ENCODE measurements at regions not wholly inside any gene's neighbourhood (a gene's known extent, or its start where the extent isn't known, plus 50 kb on each side); places are given as distances from the start of the nearest gene placed in this dataset.

- Histone ChIP-seq H2AFZ (ENCODE audit: insufficient read depth, low read length, poor library complexity) (no peak overlapping the region), H3K27ac (ENCODE audit: low read depth, low read length) (no peak overlapping the region), H2BK5ac (ENCODE audit: low read depth, low read length, poor library complexity) (no peak overlapping the region), H3K4me3 (ENCODE audit: low read depth, low read length) (no peak overlapping the region), H3K9me3 (ENCODE audit: insufficient read depth, low read depth, low read length) (no peaks in the 10 kb centered on the region), H3K4me2 (ENCODE audit: low read length) (no peak overlapping the region), H2BK12ac (ENCODE audit: low read length) (no peak overlapping the region), H3K4ac (ENCODE audit: low read depth, low read length) (no peak overlapping the region), H3K27me3 (ENCODE audit: insufficient read depth, low read length) (no peaks in the 10 kb centered on the region), H3K18ac (ENCODE audit: low read length) (no peak overlapping the region), H4K12ac (ENCODE audit: low read depth, low read length) (no peak overlapping the region), H2AK5ac (ENCODE audit: low read length) (no peak overlapping the region), H4K8ac (ENCODE audit: low read depth, low read length) (no peak overlapping the region), H3K23ac (ENCODE audit: low read length) (no peak overlapping the region), H3K36me3 (ENCODE audit: control insufficient read depth in 1 of 2, insufficient read depth in 2 of 2, low read length in 2 of 2) (no peaks in the 10 kb centered on the region), H3K9ac (ENCODE audit: low read length) (no peak overlapping the region), H3K4me1 (ENCODE audit: control insufficient read depth in 1 of 2, insufficient read depth in 2 of 2, low read length in 2 of 2) (no peaks in the 10 kb centered on the region), H4K91ac (ENCODE audit: low read depth, low read length) (no peak overlapping the region), H3K14ac (ENCODE audit: low read length) (no peak overlapping the region), H2BK120ac (ENCODE audit: insufficient read depth, low read length, poor library complexity) (no peak overlapping the region), H3K79me2 (ENCODE audit: control insufficient read depth, insufficient read depth, low read length, poor library complexity) (no peaks in the 10 kb centered on the region), H3K79me1 (ENCODE audit: low read length) (no peaks in the 10 kb centered on the region)
- no CpG with 5 or more reads among the region's 1 CpG for WGBS (ENCODE audit: extremely low coverage, insufficient coverage, insufficient read length)
- DNase-seq = no peak
Measured at GRCh38 chr20:6311097-6311496, 188.3 kb upstream of the FERMT1 start.

- Histone ChIP-seq H2BK5ac (ENCODE audit: low read depth, low read length, poor library complexity) (no peak overlapping the region), H4K8ac (ENCODE audit: low read depth, low read length) (no peak overlapping the region), H2AK5ac (ENCODE audit: low read length) (no peak overlapping the region), H3K4ac (ENCODE audit: low read depth, low read length) (no peak overlapping the region), H3K27ac (ENCODE audit: low read depth, low read length) (no peak overlapping the region), H4K91ac (ENCODE audit: low read depth, low read length) (no peak overlapping the region), H4K12ac (ENCODE audit: low read depth, low read length) (no peak overlapping the region), H3K79me1 (ENCODE audit: low read length) (no peaks in the 10 kb centered on the region), H2AFZ (ENCODE audit: insufficient read depth, low read length, poor library complexity) (no peak overlapping the region), H3K36me3 (ENCODE audit: control insufficient read depth in 1 of 2, insufficient read depth in 2 of 2, low read length in 2 of 2) (no peaks in the 10 kb centered on the region), H3K4me3 (ENCODE audit: low read depth, low read length) (no peak overlapping the region), H3K27me3 (ENCODE audit: insufficient read depth, low read length) (no peaks in the 10 kb centered on the region), H3K4me2 (ENCODE audit: low read length) (no peak overlapping the region), H3K14ac (ENCODE audit: low read length) (no peak overlapping the region), H3K79me2 (ENCODE audit: control insufficient read depth, insufficient read depth, low read length, poor library complexity) (no peaks in the 10 kb centered on the region), H3K18ac (ENCODE audit: low read length) (no peak overlapping the region), H2BK12ac (ENCODE audit: low read length) (no peak overlapping the region), H3K9me3 (ENCODE audit: insufficient read depth, low read depth, low read length) (no peaks in the 10 kb centered on the region), H3K9ac (ENCODE audit: low read length) (no peak overlapping the region), H3K4me1 (ENCODE audit: control insufficient read depth in 1 of 2, insufficient read depth in 2 of 2, low read length in 2 of 2) (no peaks in the 10 kb centered on the region), H2BK120ac (ENCODE audit: insufficient read depth, low read length, poor library complexity) (no peak overlapping the region), H3K23ac (ENCODE audit: low read length) (no peak overlapping the region)
- no peak for DNase-seq
Measured at GRCh38 chr20:6305536-6305935, 182.7 kb upstream of the FERMT1 start.

DNA sequence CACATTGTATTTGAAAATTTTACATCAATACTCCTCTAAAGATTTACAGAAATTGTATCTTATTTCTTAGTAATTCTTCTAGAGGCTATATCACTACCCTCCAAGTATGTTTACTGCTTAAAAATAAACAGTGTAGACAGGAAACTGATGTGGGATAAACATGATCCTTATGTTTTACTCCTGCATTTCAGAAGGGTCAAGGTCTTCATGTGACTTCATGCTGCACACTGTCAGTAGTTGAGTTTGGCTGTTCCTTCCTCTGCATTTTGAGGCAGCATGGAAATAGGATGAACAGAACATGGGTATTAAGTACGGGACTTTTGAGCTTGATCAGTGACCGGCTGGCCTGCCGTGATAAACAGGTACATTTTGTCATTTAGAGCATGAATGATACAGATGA, 179.2 kb upstream of the FERMT1 start:
- Histone ChIP-seq H3K9ac (ENCODE audit: low read length) (no peak overlapping the region), H4K12ac (ENCODE audit: low read depth, low read length) (no peak overlapping the region), H3K79me1 (ENCODE audit: low read length) (no peaks in the 10 kb centered on the region), H3K4me2 (ENCODE audit: low read length) (no peak overlapping the region), H3K9me3 (ENCODE audit: insufficient read depth, low read depth, low read length) (no peaks in the 10 kb centered on the region), H4K91ac (ENCODE audit: low read depth, low read length) (no peak overlapping the region), H3K36me3 (ENCODE audit: control insufficient read depth in 1 of 2, insufficient read depth in 2 of 2, low read length in 2 of 2) (no peaks in the 10 kb centered on the region), H3K4ac (ENCODE audit: low read depth, low read length) (no peak overlapping the region), H2BK5ac (ENCODE audit: low read depth, low read length, poor library complexity) (no peak overlapping the region), H3K27ac (ENCODE audit: low read depth, low read length) (no peak overlapping the region), H2AFZ (ENCODE audit: insufficient read depth, low read length, poor library complexity) (no peak overlapping the region), H3K23ac (ENCODE audit: low read length) (no peak overlapping the region), H2BK120ac (ENCODE audit: insufficient read depth, low read length, poor library complexity) (no peak overlapping the region), H3K18ac (ENCODE audit: low read length) (no peak overlapping the region), H3K4me1 (ENCODE audit: control insufficient read depth in 1 of 2, insufficient read depth in 2 of 2, low read length in 2 of 2) (no peaks in the 10 kb centered on the region), H2BK12ac (ENCODE audit: low read length) (no peak overlapping the region), H3K27me3 (ENCODE audit: insufficient read depth, low read length) (no peaks in the 10 kb centered on the region), H3K14ac (ENCODE audit: low read length) (no peak overlapping the region), H3K79me2 (ENCODE audit: control insufficient read depth, insufficient read depth, low read length, poor library complexity) (no peaks in the 10 kb centered on the region), H2AK5ac (ENCODE audit: low read length) (no peak overlapping the region), H4K8ac (ENCODE audit: low read depth, low read length) (no peak overlapping the region), H3K4me3 (ENCODE audit: low read depth, low read length) (no peak overlapping the region)
- no CpG with 5 or more reads among the region's 3 CpGs for WGBS (ENCODE audit: extremely low coverage, insufficient coverage, insufficient read length)
- no peak for DNase-seq

DNA sequence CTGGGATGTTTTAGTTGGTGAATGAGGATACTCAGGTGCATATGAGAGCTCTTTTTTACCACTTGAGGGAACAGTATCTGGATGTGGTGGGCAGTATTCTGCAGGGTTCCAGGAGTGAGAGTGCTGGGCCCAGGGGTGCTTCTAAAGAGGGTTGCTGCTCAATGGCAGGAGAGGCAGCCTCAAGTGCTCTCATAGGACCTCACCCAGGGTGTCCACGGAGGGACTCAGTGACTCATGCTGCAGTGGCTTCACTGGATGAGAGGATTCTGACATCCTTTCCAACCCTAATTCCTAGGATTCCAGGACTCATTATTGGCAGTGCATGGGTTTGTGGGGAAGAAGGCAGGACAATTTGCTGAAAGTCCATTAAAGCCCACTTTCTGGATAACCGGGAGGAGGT, 176.6 kb upstream of the FERMT1 start:
- Histone ChIP-seq H3K14ac (ENCODE audit: low read length) (no peak overlapping the region), H2AK5ac (ENCODE audit: low read length) (no peak overlapping the region), H3K18ac (ENCODE audit: low read length) (no peak overlapping the region), H3K4me3 (ENCODE audit: low read depth, low read length) (no peak overlapping the region), H2BK5ac (ENCODE audit: low read depth, low read length, poor library complexity) (no peak overlapping the region), H3K27ac (ENCODE audit: low read depth, low read length) (no peak overlapping the region), H3K27me3 (ENCODE audit: insufficient read depth, low read length) (no peaks in the 10 kb centered on the region), H3K79me2 (ENCODE audit: control insufficient read depth, insufficient read depth, low read length, poor library complexity) (no peaks in the 10 kb centered on the region), H3K9me3 (ENCODE audit: insufficient read depth, low read depth, low read length) (no peaks in the 10 kb centered on the region), H3K36me3 (ENCODE audit: control insufficient read depth in 1 of 2, insufficient read depth in 2 of 2, low read length in 2 of 2) (no peaks in the 10 kb centered on the region), H3K4me1 (ENCODE audit: control insufficient read depth in 1 of 2, insufficient read depth in 2 of 2, low read length in 2 of 2) (no peaks in the 10 kb centered on the region), H3K4ac (ENCODE audit: low read depth, low read length) (no peak overlapping the region), H2BK120ac (ENCODE audit: insufficient read depth, low read length, poor library complexity) (no peak overlapping the region), H2BK12ac (ENCODE audit: low read length) (no peak overlapping the region), H3K79me1 (ENCODE audit: low read length) (no peaks in the 10 kb centered on the region), H3K23ac (ENCODE audit: low read length) (no peak overlapping the region), H4K12ac (ENCODE audit: low read depth, low read length) (no peak overlapping the region), H4K91ac (ENCODE audit: low read depth, low read length) (no peak overlapping the region), H3K9ac (ENCODE audit: low read length) (no peak overlapping the region), H2AFZ (ENCODE audit: insufficient read depth, low read length, poor library complexity) (no peak overlapping the region), H4K8ac (ENCODE audit: low read depth, low read length) (no peak overlapping the region), H3K4me2 (ENCODE audit: low read length) (no peak overlapping the region)
- no peak for DNase-seq
- WGBS (ENCODE audit: extremely low coverage, insufficient coverage, insufficient read length) = no CpG with 5 or more reads among the region's 2 CpGs

DNA sequence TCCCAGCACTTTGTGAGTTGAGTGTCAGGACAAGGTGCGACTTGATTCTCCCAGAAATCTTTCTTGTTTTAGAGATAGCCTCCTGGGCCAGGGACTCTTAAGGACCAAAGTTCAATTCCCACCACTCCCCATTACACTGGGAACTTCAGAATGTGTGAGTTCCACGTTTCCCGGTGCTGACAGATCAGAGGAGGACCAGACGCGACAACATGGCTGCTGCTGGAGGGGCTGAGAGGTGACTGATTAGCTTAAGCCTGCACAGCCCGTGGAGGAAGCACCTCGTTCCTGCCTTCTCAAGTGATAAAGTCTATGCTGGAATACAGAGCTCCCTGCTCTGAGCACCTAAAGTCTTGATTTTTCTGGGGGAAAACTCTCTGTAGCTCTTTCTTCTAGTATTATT, 175.2 kb upstream of the FERMT1 start:
- Histone ChIP-seq H3K4ac (ENCODE audit: low read depth, low read length) (no peak overlapping the region), H2BK120ac (ENCODE audit: insufficient read depth, low read length, poor library complexity) (no peak overlapping the region), H3K36me3 (ENCODE audit: control insufficient read depth in 1 of 2, insufficient read depth in 2 of 2, low read length in 2 of 2) (no peaks in the 10 kb centered on the region), H3K79me2 (ENCODE audit: control insufficient read depth, insufficient read depth, low read length, poor library complexity) (no peaks in the 10 kb centered on the region), H3K27me3 (ENCODE audit: insufficient read depth, low read length) (no peaks in the 10 kb centered on the region), H3K9me3 (ENCODE audit: insufficient read depth, low read depth, low read length) (no peaks in the 10 kb centered on the region), H3K4me2 (ENCODE audit: low read length) (no peak overlapping the region), H3K9ac (ENCODE audit: low read length) (no peak overlapping the region), H2BK12ac (ENCODE audit: low read length) (no peak overlapping the region), H3K27ac (ENCODE audit: low read depth, low read length) (no peak overlapping the region), H3K79me1 (ENCODE audit: low read length) (no peaks in the 10 kb centered on the region), H4K91ac (ENCODE audit: low read depth, low read length) (no peak overlapping the region), H3K18ac (ENCODE audit: low read length) (no peak overlapping the region), H4K12ac (ENCODE audit: low read depth, low read length) (no peak overlapping the region), H4K8ac (ENCODE audit: low read depth, low read length) (no peak overlapping the region), H3K4me3 (ENCODE audit: low read depth, low read length) (no peak overlapping the region), H3K4me1 (ENCODE audit: control insufficient read depth in 1 of 2, insufficient read depth in 2 of 2, low read length in 2 of 2) (no peaks in the 10 kb centered on the region), H3K23ac (ENCODE audit: low read length) (no peak overlapping the region), H3K14ac (ENCODE audit: low read length) (no peak overlapping the region), H2AK5ac (ENCODE audit: low read length) (no peak overlapping the region), H2AFZ (ENCODE audit: insufficient read depth, low read length, poor library complexity) (no peak overlapping the region), H2BK5ac (ENCODE audit: low read depth, low read length, poor library complexity) (no peak overlapping the region)
- DNase-seq = no peak
- no CpG with 5 or more reads among the region's 7 CpGs for WGBS (ENCODE audit: extremely low coverage, insufficient coverage, insufficient read length)

Measured in trophoblast cell (in vitro differentiated cells and primary cell).